GM23338 (cell line): ENCODE measurements at regions not wholly inside any gene's neighbourhood (a gene's known extent, or its start where the extent isn't known, plus 50 kb on each side); places are given as distances from the start of the nearest gene placed in this dataset.

Experiments used
- ATAC-seq: fragments of 200-7000 bp; cut with Tn5 transposase; 3 replicates; pipeline ENCODE4 v1.9.1; 2020
- DNase-seq: peaks from one replicate; pipeline ENCODE4 v3.0.0-alpha.2; 2015; ENCODE audit warnings: low spot score
- H2AFZ ChIP-seq: fragments of 200-600 bp; sonication (generic); 2 replicates; pipeline ENCODE4 v1.8.0; 2016; ENCODE audit warnings: antibody characterized with exemption, mild to moderate bottlenecking, moderate library complexity
- H3F3A ChIP-seq: fragments of 200-600 bp; sonication (generic); replicated peaks from 2 replicates; pipeline ENCODE4 v1.8.0; 2017; ENCODE audit warnings: antibody characterized with exemption, mixed run types, low read depth
- H3K27ac ChIP-seq: fragments of 200-600 bp; sonication (generic); 2 replicates; pipeline ENCODE4 v1.6.1; 2016; ENCODE audit warnings: low read depth
- H3K27me3 ChIP-seq: fragments of 200-600 bp; sonication (generic); 2 replicates; pipeline ENCODE4 v1.8.0; 2016; ENCODE audit warnings: mild to moderate bottlenecking, mixed run types, moderate library complexity; ENCODE audit not compliant: insufficient read depth
- H3K36me3 ChIP-seq: fragments of 200-600 bp; sonication (generic); 2 replicates; pipeline ENCODE4 v1.8.0; 2016; ENCODE audit warnings: mild to moderate bottlenecking; ENCODE audit not compliant: insufficient read depth
- H3K4me1 ChIP-seq: fragments of 200-600 bp; sonication (generic); 2 replicates; pipeline ENCODE4 v1.8.0; 2016; ENCODE audit warnings: mild to moderate bottlenecking, moderate library complexity; ENCODE audit not compliant: insufficient read depth
- H3K4me2 ChIP-seq: fragments of 200-600 bp; sonication (generic); 2 replicates; pipeline ENCODE4 v1.7.1; 2017; ENCODE audit warnings: mixed run types
- H3K4me3 ChIP-seq: fragments of 200-600 bp; sonication (generic); 2 replicates; pipeline ENCODE4 v1.6.1; 2016; ENCODE audit warnings: mixed run types
- H3K79me2 ChIP-seq: fragments of 200-600 bp; sonication (generic); replicated peaks from 2 replicates; pipeline ENCODE4 v1.8.0; 2017; ENCODE audit warnings: mild to moderate bottlenecking; ENCODE audit not compliant: insufficient read depth
- H3K9me2 ChIP-seq: fragments of 200-600 bp; sonication (generic); 2 replicates; pipeline ENCODE4 v1.8.0; 2017; ENCODE audit not compliant: insufficient read depth
- H4K20me1 ChIP-seq: fragments of 200-600 bp; sonication (generic); replicated peaks from 2 replicates; pipeline ENCODE4 v1.8.0; 2017; ENCODE audit warnings: mild to moderate bottlenecking; ENCODE audit not compliant: insufficient read depth
- H3K27ac Mint-ChIP-seq: 2 replicates; pipeline ENCODE4 v1.8.0; 2020; ENCODE audit warnings: inconsistent platforms, mild to moderate bottlenecking, moderate library complexity, mixed read lengths
- H3K27me3 Mint-ChIP-seq: 3 replicates; pipeline ENCODE4 v1.8.0; 2022; ENCODE audit warnings: low read depth, mild to moderate bottlenecking, moderate library complexity, mixed read lengths, inconsistent platforms; ENCODE audit not compliant: insufficient read depth, poor library complexity
- H3K36me3 Mint-ChIP-seq: 3 replicates; pipeline ENCODE4 v1.8.0; 2021; ENCODE audit warnings: low read depth, mild to moderate bottlenecking, inconsistent platforms, moderate library complexity, mixed read lengths
- H3K4me1 Mint-ChIP-seq: 3 replicates; pipeline ENCODE4 v1.8.0; 2020; ENCODE audit warnings: mild to moderate bottlenecking, inconsistent platforms, mixed read lengths
- H3K4me3 Mint-ChIP-seq: 3 replicates; pipeline ENCODE4 v1.8.0; 2021; ENCODE audit warnings: moderate library complexity, mild to moderate bottlenecking, inconsistent platforms, mixed read lengths
- H3K9me3 Mint-ChIP-seq: 3 replicates; pipeline ENCODE4 v1.8.0; 2020; ENCODE audit warnings: moderate library complexity, mild to moderate bottlenecking, inconsistent platforms, mixed read lengths
- CREB1 ChIP-seq: fragments of 250-450 bp; sonication (Bioruptor Pico); IDR thresholded peaks from 2 replicates; pipeline ENCODE4 v1.5.0; 2020; ENCODE audit warnings: low read depth, mild to moderate bottlenecking, moderate library complexity
- EZH2phosphoT487 ChIP-seq: fragments of 200-600 bp; sonication (generic); IDR thresholded peaks from one replicate; pipeline ENCODE4 v1.8.1; 2018; ENCODE audit warnings: antibody characterized with exemption; ENCODE audit not compliant: unreplicated experiment
- JUNB ChIP-seq: IDR thresholded peaks from one replicate; pipeline ENCODE4 v1.6.1; 2016; ENCODE audit warnings: antibody characterized with exemption; ENCODE audit not compliant: unreplicated experiment
- NANOG ChIP-seq: IDR thresholded peaks from 2 replicates; pipeline ENCODE4 v1.6.1; 2016; ENCODE audit warnings: antibody characterized with exemption, borderline replicate concordance
- POLR2AphosphoS5 ChIP-seq: IDR thresholded peaks from 2 replicates; pipeline ENCODE4 v1.6.1; 2016; ENCODE audit warnings: antibody characterized with exemption, low read depth
- STAT1 ChIP-seq: IDR thresholded peaks from one replicate; pipeline ENCODE4 v1.6.1; 2016; ENCODE audit warnings: antibody characterized with exemption; ENCODE audit not compliant: unreplicated experiment
- ZNF114 ChIP-seq: fragments of 250-450 bp; sonication (Bioruptor Pico); IDR thresholded peaks from 2 replicates; pipeline ENCODE4 v1.5.0; 2020; ENCODE audit warnings: mild to moderate bottlenecking, moderate library complexity
- TF ChIP-seq, protein P1 (sequence below), 2 experiments: fragments of 200-600 bp in 1 of 2; sonication (generic) in 1 of 2; conservative IDR thresholded peaks; 2 replicates each; pipeline versions ENCODE4 v1.5.1 to v1.6.1; 2016 to 2017; ENCODE audit warnings: antibody characterized with exemption in 2 of 2, low read depth in 2 of 2, mild to moderate bottlenecking in 2 of 2, moderate library complexity in 1 of 2
- TF ChIP-seq, protein P2 (sequence below): IDR thresholded peaks from 2 replicates; pipeline ENCODE4 v1.6.1; 2016; ENCODE audit warnings: antibody characterized with exemption
- TF ChIP-seq, protein P3 (sequence below): fragments of 250-450 bp; sonication (Bioruptor Pico); IDR thresholded peaks from 2 replicates; pipeline ENCODE4 v1.5.0; 2020; ENCODE audit warnings: mild to moderate bottlenecking, moderate library complexity

DNA sequence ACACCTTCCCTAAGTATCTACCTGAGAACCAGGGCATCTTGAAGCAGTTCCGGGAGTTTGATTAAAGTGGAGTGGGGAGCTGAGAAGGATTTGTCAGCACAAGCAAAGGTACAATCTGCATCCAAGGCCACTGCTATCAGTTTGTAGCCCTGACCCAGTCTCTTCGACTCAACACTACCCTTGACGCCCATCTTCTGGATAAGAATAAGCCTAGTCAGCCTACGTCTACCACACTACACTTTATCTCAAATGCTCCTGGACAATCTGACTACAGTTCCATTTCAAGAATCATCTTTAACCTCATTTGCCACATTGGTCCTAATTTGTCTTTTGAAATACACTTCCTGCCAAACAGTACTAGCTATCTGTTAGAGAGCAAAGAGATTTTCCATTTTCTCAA lies 134.1 kb upstream of the C1GALT1 start (continued):
- TF ChIP-seq, protein P1, sequence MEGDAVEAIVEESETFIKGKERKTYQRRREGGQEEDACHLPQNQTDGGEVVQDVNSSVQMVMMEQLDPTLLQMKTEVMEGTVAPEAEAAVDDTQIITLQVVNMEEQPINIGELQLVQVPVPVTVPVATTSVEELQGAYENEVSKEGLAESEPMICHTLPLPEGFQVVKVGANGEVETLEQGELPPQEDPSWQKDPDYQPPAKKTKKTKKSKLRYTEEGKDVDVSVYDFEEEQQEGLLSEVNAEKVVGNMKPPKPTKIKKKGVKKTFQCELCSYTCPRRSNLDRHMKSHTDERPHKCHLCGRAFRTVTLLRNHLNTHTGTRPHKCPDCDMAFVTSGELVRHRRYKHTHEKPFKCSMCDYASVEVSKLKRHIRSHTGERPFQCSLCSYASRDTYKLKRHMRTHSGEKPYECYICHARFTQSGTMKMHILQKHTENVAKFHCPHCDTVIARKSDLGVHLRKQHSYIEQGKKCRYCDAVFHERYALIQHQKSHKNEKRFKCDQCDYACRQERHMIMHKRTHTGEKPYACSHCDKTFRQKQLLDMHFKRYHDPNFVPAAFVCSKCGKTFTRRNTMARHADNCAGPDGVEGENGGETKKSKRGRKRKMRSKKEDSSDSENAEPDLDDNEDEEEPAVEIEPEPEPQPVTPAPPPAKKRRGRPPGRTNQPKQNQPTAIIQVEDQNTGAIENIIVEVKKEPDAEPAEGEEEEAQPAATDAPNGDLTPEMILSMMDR (conservative IDR thresholded peaks at IDR 0.05; ENCODE audit: low read depth in 2 of 2) = no peak
- TF ChIP-seq, protein P2, sequence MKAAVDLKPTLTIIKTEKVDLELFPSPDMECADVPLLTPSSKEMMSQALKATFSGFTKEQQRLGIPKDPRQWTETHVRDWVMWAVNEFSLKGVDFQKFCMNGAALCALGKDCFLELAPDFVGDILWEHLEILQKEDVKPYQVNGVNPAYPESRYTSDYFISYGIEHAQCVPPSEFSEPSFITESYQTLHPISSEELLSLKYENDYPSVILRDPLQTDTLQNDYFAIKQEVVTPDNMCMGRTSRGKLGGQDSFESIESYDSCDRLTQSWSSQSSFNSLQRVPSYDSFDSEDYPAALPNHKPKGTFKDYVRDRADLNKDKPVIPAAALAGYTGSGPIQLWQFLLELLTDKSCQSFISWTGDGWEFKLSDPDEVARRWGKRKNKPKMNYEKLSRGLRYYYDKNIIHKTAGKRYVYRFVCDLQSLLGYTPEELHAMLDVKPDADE = no peak

DNA sequence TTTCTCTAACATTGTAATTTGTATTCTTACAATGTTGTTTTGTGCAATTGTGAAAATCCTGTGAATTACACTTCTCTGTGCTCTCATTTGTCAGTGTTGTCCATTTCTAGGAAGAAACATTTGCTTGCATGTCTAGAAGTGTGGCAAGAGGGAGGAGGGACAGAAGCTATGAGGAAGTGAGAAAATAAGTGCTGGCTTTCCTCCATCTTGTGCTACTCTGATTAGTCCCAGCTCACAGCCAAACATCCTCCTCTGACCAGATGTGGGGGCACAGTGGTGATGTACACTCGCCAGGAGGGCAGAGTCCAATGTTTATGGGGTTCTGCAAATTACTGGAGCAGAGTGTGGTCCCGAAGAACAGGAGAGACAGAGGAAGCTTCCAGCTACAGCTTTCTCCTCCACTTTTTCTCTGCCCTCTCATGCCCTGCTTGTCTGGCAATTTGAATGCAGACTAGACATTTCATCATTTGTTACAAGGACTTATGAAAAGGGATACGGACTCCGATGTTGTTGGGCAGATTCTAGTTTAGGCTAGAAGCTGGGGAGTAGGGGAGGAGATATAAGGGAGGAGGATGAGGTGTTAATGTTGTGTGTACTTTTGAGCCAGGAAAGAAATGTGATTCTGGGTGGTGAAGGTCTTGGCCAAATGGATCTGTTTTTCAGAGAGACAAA lies 131.0 kb upstream of the C1GALT1 start:
- Histone ChIP-seq H2AFZ (peak overlapping the region; percentile 94), H3K27ac (no peak overlapping the region), H3K4me1 (peaks cover 4% of the 10 kb centered on the region; the same call in 1 of the 2 replicates), H3K27me3 (no peaks in the 10 kb centered on the region), H3K4me3 (no peak overlapping the region), H3K79me2 (no peaks in the 10 kb centered on the region), H3F3A (no peaks in the 10 kb centered on the region), H3K36me3 (no peaks in the 10 kb centered on the region), H3K4me2 (no peak overlapping the region), H4K20me1 (no peaks in the 10 kb centered on the region), H3K9me2 (0 out of 2 replicates have a peak, but pooled peaks cover 3% of the 10 kb centered on the region)
- H3K4me1 Mint-ChIP-seq = peaks cover 7% of the 10 kb centered on the region; the same call in 2 of the 3 replicates
- ATAC-seq (no peak), DNase-seq (no peak)
- no peaks in the 10 kb centered on the region; the same call in 2 of the 3 replicates for H3K9me3 Mint-ChIP-seq
- no peaks in the 10 kb centered on the region for H3K27me3 Mint-ChIP-seq
- H3K36me3 Mint-ChIP-seq = no peaks in the 10 kb centered on the region
- H3K4me3 Mint-ChIP-seq = no peak overlapping the region; the same call in 2 of the 3 replicates
- no peak overlapping the region for H3K27ac Mint-ChIP-seq
- no peak for TF ChIP-seq EZH2phosphoT487
- no peak for TF ChIP-seq CREB1 (CRISPR knock-in tag)
- TF ChIP-seq JUNB = no peak
- no peak for TF ChIP-seq NANOG
- TF ChIP-seq, protein P3, sequence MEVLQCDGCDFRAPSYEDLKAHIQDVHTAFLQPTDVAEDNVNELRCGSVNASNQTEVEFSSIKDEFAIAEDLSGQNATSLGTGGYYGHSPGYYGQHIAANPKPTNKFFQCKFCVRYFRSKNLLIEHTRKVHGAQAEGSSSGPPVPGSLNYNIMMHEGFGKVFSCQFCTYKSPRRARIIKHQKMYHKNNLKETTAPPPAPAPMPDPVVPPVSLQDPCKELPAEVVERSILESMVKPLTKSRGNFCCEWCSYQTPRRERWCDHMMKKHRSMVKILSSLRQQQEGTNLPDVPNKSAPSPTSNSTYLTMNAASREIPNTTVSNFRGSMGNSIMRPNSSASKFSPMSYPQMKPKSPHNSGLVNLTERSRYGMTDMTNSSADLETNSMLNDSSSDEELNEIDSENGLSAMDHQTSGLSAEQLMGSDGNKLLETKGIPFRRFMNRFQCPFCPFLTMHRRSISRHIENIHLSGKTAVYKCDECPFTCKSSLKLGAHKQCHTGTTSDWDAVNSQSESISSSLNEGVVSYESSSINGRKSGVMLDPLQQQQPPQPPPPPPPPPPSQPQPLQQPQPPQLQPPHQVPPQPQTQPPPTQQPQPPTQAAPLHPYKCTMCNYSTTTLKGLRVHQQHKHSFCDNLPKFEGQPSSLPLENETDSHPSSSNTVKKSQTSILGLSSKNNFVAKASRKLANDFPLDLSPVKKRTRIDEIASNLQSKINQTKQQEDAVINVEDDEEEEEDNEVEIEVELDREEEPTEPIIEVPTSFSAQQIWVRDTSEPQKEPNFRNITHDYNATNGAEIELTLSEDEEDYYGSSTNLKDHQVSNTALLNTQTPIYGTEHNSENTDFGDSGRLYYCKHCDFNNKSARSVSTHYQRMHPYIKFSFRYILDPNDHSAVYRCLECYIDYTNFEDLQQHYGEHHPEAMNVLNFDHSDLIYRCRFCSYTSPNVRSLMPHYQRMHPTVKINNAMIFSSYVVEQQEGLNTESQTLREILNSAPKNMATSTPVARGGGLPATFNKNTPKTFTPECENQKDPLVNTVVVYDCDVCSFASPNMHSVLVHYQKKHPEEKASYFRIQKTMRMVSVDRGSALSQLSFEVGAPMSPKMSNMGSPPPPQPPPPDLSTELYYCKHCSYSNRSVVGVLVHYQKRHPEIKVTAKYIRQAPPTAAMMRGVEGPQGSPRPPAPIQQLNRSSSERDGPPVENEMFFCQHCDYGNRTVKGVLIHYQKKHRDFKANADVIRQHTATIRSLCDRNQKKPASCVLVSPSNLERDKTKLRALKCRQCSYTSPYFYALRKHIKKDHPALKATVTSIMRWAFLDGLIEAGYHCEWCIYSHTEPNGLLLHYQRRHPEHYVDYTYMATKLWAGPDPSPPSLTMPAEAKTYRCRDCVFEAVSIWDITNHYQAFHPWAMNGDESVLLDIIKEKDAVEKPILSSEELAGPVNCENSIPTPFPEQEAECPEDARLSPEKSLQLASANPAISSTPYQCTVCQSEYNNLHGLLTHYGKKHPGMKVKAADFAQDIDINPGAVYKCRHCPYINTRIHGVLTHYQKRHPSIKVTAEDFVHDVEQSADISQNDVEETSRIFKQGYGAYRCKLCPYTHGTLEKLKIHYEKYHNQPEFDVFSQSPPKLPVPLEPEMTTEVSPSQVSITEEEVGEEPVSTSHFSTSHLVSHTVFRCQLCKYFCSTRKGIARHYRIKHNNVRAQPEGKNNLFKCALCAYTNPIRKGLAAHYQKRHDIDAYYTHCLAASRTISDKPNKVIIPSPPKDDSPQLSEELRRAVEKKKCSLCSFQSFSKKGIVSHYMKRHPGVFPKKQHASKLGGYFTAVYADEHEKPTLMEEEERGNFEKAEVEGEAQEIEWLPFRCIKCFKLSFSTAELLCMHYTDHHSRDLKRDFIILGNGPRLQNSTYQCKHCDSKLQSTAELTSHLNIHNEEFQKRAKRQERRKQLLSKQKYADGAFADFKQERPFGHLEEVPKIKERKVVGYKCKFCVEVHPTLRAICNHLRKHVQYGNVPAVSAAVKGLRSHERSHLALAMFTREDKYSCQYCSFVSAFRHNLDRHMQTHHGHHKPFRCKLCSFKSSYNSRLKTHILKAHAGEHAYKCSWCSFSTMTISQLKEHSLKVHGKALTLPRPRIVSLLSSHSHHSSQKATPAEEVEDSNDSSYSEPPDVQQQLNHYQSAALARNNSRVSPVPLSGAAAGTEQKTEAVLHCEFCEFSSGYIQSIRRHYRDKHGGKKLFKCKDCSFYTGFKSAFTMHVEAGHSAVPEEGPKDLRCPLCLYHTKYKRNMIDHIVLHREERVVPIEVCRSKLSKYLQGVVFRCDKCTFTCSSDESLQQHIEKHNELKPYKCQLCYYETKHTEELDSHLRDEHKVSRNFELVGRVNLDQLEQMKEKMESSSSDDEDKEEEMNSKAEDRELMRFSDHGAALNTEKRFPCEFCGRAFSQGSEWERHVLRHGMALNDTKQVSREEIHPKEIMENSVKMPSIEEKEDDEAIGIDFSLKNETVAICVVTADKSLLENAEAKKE (CRISPR knock-in tag) = no peak
- TF ChIP-seq, protein P1 (conservative IDR thresholded peaks at IDR 0.05; ENCODE audit: low read depth in 2 of 2) = no peak
- no peak for TF ChIP-seq STAT1
- no peak for TF ChIP-seq POLR2AphosphoS5
- TF ChIP-seq ZNF114 = no peak
